Progenitor cell of endocrine pancreas (in vitro differentiated cells): ENCODE measurements at regions not wholly inside any gene's neighbourhood (a gene's known extent, or its start where the extent isn't known, plus 50 kb on each side); places are given as distances from the start of the nearest gene placed in this dataset.

Experiments used
- DNase-seq: peaks from one replicate; pipeline ENCODE4 v3.0.0; 2021; ENCODE audit warnings: low spot score; ENCODE audit not compliant: unreplicated experiment
- H3K27ac Mint-ChIP-seq: 2 replicates; pipeline ENCODE4 v1.8.0; 2021; ENCODE audit warnings: mild to moderate bottlenecking, moderate library complexity, mixed read lengths
- H3K27me3 Mint-ChIP-seq: 2 replicates; pipeline ENCODE4 v1.8.0; 2021; ENCODE audit warnings: mixed read lengths
- H3K36me3 Mint-ChIP-seq: 2 replicates; pipeline ENCODE4 v1.8.0; 2022; ENCODE audit warnings: mixed read lengths; ENCODE audit not compliant: insufficient read depth
- H3K4me1 Mint-ChIP-seq: 2 replicates; pipeline ENCODE4 v1.8.0; 2021; ENCODE audit warnings: low read depth, mixed read lengths
- H3K4me3 Mint-ChIP-seq: 2 replicates; pipeline ENCODE4 v1.8.0; 2021; ENCODE audit warnings: low read depth, mild to moderate bottlenecking, moderate library complexity, mixed read lengths
- H3K9me3 Mint-ChIP-seq: 2 replicates; pipeline ENCODE4 v1.8.0; 2021; ENCODE audit warnings: low read depth, mixed read lengths
- TF ChIP-seq, protein P1 (sequence below): fragments of 200-600 bp; sonication (generic); IDR thresholded peaks from one replicate; pipeline ENCODE4 v1.5.0; 2021; ENCODE audit warnings: antibody characterized with exemption, mild to moderate bottlenecking; ENCODE audit not compliant: unreplicated experiment

GRCh38 chr17:59501690-59502089 lies 63.7 kb upstream of the DHX40 start:
- no peaks in the 10 kb centered on the region for H3K9me3 Mint-ChIP-seq

DNA sequence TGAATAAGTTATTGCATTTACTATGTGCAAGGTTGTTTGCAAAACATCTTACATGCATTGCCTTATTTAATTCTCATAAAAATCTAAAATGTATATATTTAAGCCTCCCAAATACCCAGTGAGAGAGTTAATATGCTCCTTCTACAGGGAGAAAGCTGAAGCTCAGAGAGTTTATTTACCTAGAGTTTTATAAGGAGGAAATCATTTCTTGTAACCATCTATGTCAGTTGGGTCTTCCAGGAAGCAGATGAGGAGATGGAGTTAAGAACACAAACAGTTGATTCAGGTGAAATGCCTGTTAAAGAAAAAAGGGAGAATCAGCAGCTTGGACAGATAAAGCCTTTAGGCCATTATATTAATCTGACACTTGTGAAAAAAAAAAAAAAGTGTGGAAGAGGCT lies 62.6 kb upstream of the DHX40 start:
- Mint-ChIP-seq H3K27me3 (no peaks in the 10 kb centered on the region), H3K9me3 (no peaks in the 10 kb centered on the region), H3K4me3 (no peak overlapping the region), H3K4me1 (peaks cover 3% of the 10 kb centered on the region), H3K27ac (no peak overlapping the region), H3K36me3 (no peaks in the 10 kb centered on the region)
- TF ChIP-seq, protein P1, sequence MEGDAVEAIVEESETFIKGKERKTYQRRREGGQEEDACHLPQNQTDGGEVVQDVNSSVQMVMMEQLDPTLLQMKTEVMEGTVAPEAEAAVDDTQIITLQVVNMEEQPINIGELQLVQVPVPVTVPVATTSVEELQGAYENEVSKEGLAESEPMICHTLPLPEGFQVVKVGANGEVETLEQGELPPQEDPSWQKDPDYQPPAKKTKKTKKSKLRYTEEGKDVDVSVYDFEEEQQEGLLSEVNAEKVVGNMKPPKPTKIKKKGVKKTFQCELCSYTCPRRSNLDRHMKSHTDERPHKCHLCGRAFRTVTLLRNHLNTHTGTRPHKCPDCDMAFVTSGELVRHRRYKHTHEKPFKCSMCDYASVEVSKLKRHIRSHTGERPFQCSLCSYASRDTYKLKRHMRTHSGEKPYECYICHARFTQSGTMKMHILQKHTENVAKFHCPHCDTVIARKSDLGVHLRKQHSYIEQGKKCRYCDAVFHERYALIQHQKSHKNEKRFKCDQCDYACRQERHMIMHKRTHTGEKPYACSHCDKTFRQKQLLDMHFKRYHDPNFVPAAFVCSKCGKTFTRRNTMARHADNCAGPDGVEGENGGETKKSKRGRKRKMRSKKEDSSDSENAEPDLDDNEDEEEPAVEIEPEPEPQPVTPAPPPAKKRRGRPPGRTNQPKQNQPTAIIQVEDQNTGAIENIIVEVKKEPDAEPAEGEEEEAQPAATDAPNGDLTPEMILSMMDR = no peak
- no peak for DNase-seq

More at GRCh38 chr17:59501690-59502089, 63.7 kb upstream of the DHX40 start:
- H3K4me3 Mint-ChIP-seq = no peak overlapping the region
- H3K36me3 Mint-ChIP-seq = no peaks in the 10 kb centered on the region
- H3K27ac Mint-ChIP-seq = no peak overlapping the region
- no peak for DNase-seq
- TF ChIP-seq, protein P1 = no peak
- peaks cover 4% of the 10 kb centered on the region for H3K4me1 Mint-ChIP-seq
- H3K27me3 Mint-ChIP-seq = no peaks in the 10 kb centered on the region

DNA sequence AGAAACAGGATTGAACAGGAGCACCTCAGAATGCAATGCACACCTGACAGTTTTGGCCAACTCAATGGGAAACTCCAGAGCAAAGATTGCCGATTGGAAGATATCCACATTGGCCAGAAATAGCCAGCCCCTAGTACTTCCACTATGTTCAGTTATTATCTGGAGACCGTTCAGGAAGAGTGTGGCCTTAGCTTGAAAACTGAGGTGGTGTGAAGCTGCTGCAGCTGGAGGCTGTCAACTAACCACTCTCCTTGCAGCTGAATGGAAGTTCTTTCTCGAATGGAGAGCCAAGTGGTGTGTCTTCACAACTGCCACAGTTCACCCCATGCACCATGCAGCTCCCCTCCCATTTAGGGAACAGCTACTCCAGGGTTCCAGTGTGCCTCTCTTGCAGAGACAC lies 61.9 kb upstream of the DHX40 start:
- H3K9me3 Mint-ChIP-seq = no peaks in the 10 kb centered on the region
- no peaks in the 10 kb centered on the region for H3K27me3 Mint-ChIP-seq
- peaks cover 2% of the 10 kb centered on the region for H3K4me1 Mint-ChIP-seq
- H3K27ac Mint-ChIP-seq = no peak overlapping the region
- H3K36me3 Mint-ChIP-seq = no peaks in the 10 kb centered on the region
- TF ChIP-seq, protein P1 = no peak
- no peak for DNase-seq
- no peak overlapping the region for H3K4me3 Mint-ChIP-seq

GRCh38 chr17:59504821-59505220 lies 60.6 kb upstream of the DHX40 start:
- Mint-ChIP-seq H3K9me3 (no peaks in the 10 kb centered on the region), H3K27me3 (no peaks in the 10 kb centered on the region), H3K4me1 (peaks cover 2% of the 10 kb centered on the region), H3K4me3 (no peak overlapping the region), H3K36me3 (no peaks in the 10 kb centered on the region), H3K27ac (no peak overlapping the region)
- TF ChIP-seq, protein P1 = no peak
- DNase-seq = no peak

GRCh38 chr17:59505610-59506276 lies 59.7 kb upstream of the DHX40 start:
- Mint-ChIP-seq H3K9me3 (no peaks in the 10 kb centered on the region), H3K4me3 (no peak overlapping the region), H3K36me3 (no peaks in the 10 kb centered on the region), H3K4me1 (peaks cover 2% of the 10 kb centered on the region), H3K27me3 (no peaks in the 10 kb centered on the region), H3K27ac (peak overlapping the region; percentile 1)
- TF ChIP-seq, protein P1 = no peak
- DNase-seq = no peak
